Fibroblast of lung (primary cell): ENCODE measurements at regions not wholly inside any gene's neighbourhood (a gene's known extent, or its start where the extent isn't known, plus 50 kb on each side); places are given as distances from the start of the nearest gene placed in this dataset.

Source experiments
- CTCF ChIP-seq, 2 donors: IDR thresholded peaks in 1 of 2; conservative IDR thresholded peaks in 1 of 2; 1 replicate in 1 of 2; 2 replicates in 1 of 2; pipeline ENCODE4 v1.5.1; 2011 to 2012; ENCODE audit warnings: low read length in 2 of 2, control low read depth in 1 of 2, inconsistent platforms in 1 of 2, low read depth in 1 of 2, mild to moderate bottlenecking in 1 of 2
- EZH2 ChIP-seq: IDR thresholded peaks from 2 replicates; pipeline ENCODE4 v1.5.1; 2012; ENCODE audit warnings: low read length, control low read depth, mild to moderate bottlenecking; ENCODE audit errors: missing control alignments

DNA sequence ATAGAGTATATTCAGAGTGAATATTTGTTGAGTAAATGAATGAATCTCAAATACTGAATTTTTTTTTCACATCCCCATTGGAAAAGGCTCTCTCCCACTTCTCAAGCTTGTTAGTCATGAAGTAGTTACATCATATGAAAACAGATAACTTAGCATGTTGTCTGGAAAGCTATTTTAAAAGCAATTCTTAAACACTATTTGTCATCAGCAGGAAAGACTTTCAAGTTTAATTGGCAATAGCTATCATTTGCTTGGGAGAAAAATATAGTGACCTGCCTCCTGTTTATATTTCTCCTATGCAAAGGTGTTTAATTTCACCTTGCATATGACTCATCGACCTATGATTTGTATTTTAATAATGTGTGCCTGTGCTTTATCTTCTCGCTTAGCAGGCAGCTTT lies 499.8 kb upstream of the GRIA1 start:
- TF ChIP-seq EZH2 (no peak), CTCF (conservative IDR thresholded peaks at IDR 0.05 in 1 of 2, IDR thresholded peaks at IDR 0.05 in 1 of 2; ENCODE audit: low read depth in 1 of 2, low read length in 2 of 2) (no peak)
